Osteoblast (primary cell): ENCODE measurements at regions not wholly inside any gene's neighbourhood (a gene's known extent, or its start where the extent isn't known, plus 50 kb on each side); places are given as distances from the start of the nearest gene placed in this dataset.

ENCODE experiments used
- DNase-seq: peaks from one replicate; pipeline ENCODE4 v3.0.0; 2011; ENCODE audit warnings: low spot score, mixed read lengths; ENCODE audit not compliant: insufficient read length; ENCODE audit errors: missing footprints
- H2AFZ ChIP-seq: 2 replicates; pipeline ENCODE4 v1.6.0; 2011; ENCODE audit warnings: mild to moderate bottlenecking, low read length
- H3K27ac ChIP-seq: 2 replicates; pipeline ENCODE4 v1.5.1; 2011; ENCODE audit warnings: mild to moderate bottlenecking, low read depth, low read length, moderate library complexity
- H3K27me3 ChIP-seq: 2 replicates; pipeline ENCODE4 v1.6.0; 2012; ENCODE audit warnings: mild to moderate bottlenecking, control low read depth, inconsistent platforms, low read length, moderate library complexity; ENCODE audit not compliant: insufficient read depth
- H3K36me3 ChIP-seq: 2 replicates; pipeline ENCODE4 v1.5.1; 2011; ENCODE audit warnings: mild to moderate bottlenecking, low read length, control low read depth, moderate library complexity; ENCODE audit not compliant: insufficient read depth
- H3K4me1 ChIP-seq: 2 replicates; pipeline ENCODE4 v1.5.1; 2011; ENCODE audit warnings: mild to moderate bottlenecking, low read length, control low read depth, moderate library complexity; ENCODE audit not compliant: insufficient read depth
- H3K4me2 ChIP-seq: 2 replicates; pipeline ENCODE4 v1.6.0; 2011; ENCODE audit warnings: mild to moderate bottlenecking, low read length; ENCODE audit not compliant: insufficient read depth
- H3K4me3 ChIP-seq: fragments of 200-600 bp; sonication (generic); 3 replicates; pipeline ENCODE4 v1.5.1; 2012; ENCODE audit warnings: mild to moderate bottlenecking, low read length, inconsistent platforms; ENCODE audit not compliant: insufficient read depth
- H3K79me2 ChIP-seq: 2 replicates; pipeline ENCODE4 v1.6.0; 2012; ENCODE audit warnings: mild to moderate bottlenecking, low read length, control low read depth, inconsistent platforms; ENCODE audit not compliant: insufficient read depth
- H3K9me3 ChIP-seq: 2 replicates; pipeline ENCODE4 v1.5.1; 2011; ENCODE audit warnings: low read depth, low read length, control low read depth
- H4K20me1 ChIP-seq: 2 replicates; pipeline ENCODE4 v1.6.0; 2012; ENCODE audit warnings: mild to moderate bottlenecking, low read length, control low read depth; ENCODE audit not compliant: insufficient read depth
- TF ChIP-seq, protein P1 (sequence below): IDR thresholded peaks from 2 replicates; pipeline ENCODE4 v1.5.1; 2011; ENCODE audit warnings: mild to moderate bottlenecking, low read depth, low read length, moderate library complexity; ENCODE audit errors: extremely low read depth

DNA sequence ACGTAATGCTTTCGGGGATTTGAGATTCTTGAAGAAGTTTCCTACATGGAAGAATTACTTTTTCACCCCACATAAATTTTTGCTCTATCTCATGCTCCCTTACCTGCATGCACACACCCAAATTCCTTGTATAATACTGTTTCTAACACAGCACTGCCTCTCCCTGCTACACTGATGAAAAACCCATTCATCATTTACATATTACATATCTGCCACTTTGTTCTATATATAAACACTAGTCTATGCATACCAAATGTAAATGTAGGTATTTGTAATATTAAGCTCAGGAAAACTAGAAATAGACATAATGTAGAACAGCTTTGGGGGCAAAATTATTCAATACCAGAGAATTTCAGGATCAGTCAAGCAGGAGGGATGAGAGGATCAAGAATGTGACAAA is 182.6 kb upstream of the SEMA6D start:
- H3K27me3 ChIP-seq: no peaks in the 10 kb centered on the region
- H3K4me1 ChIP-seq: no peaks in the 10 kb centered on the region
- TF ChIP-seq, protein P1, sequence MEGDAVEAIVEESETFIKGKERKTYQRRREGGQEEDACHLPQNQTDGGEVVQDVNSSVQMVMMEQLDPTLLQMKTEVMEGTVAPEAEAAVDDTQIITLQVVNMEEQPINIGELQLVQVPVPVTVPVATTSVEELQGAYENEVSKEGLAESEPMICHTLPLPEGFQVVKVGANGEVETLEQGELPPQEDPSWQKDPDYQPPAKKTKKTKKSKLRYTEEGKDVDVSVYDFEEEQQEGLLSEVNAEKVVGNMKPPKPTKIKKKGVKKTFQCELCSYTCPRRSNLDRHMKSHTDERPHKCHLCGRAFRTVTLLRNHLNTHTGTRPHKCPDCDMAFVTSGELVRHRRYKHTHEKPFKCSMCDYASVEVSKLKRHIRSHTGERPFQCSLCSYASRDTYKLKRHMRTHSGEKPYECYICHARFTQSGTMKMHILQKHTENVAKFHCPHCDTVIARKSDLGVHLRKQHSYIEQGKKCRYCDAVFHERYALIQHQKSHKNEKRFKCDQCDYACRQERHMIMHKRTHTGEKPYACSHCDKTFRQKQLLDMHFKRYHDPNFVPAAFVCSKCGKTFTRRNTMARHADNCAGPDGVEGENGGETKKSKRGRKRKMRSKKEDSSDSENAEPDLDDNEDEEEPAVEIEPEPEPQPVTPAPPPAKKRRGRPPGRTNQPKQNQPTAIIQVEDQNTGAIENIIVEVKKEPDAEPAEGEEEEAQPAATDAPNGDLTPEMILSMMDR: no peak
- H3K4me2 ChIP-seq: no peak overlapping the region
- H3K27ac ChIP-seq: no peak overlapping the region
- no peaks in the 10 kb centered on the region for H4K20me1 ChIP-seq
- H2AFZ ChIP-seq: no peak overlapping the region
- DNase-seq: no peak
- no peak overlapping the region for H3K4me3 ChIP-seq
- no peaks in the 10 kb centered on the region for H3K36me3 ChIP-seq
- no peaks in the 10 kb centered on the region for H3K9me3 ChIP-seq
- H3K79me2 ChIP-seq: no peaks in the 10 kb centered on the region

DNA sequence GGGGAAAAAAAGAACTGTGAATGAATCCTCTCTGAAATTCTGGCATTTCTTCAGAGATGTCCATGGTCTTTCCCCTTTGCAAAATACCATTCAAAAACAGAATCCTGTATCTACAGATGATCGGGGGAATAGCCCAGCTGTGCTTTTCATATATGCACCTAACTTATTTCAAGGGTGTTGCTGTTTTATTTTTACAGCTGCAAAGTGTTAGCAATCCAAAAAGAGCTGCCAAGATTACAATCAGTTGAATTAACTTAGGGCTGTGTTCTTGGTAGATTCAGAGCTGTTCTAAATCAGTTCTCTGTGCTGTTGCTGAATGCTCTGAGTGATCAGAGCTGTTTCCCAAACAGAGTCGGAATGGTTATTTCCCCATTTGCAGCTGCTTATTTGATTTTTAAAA is 175.7 kb upstream of the SEMA6D start:
- Histone ChIP-seq H3K4me3 (no peak overlapping the region), H3K79me2 (no peaks in the 10 kb centered on the region), H3K27me3 (no peaks in the 10 kb centered on the region), H4K20me1 (no peaks in the 10 kb centered on the region), H3K4me1 (no peaks in the 10 kb centered on the region), H2AFZ (no peak overlapping the region), H3K27ac (no peak overlapping the region), H3K9me3 (no peaks in the 10 kb centered on the region), H3K36me3 (no peaks in the 10 kb centered on the region), H3K4me2 (no peak overlapping the region)
- DNase-seq: no peak
- TF ChIP-seq, protein P1: no peak

DNA sequence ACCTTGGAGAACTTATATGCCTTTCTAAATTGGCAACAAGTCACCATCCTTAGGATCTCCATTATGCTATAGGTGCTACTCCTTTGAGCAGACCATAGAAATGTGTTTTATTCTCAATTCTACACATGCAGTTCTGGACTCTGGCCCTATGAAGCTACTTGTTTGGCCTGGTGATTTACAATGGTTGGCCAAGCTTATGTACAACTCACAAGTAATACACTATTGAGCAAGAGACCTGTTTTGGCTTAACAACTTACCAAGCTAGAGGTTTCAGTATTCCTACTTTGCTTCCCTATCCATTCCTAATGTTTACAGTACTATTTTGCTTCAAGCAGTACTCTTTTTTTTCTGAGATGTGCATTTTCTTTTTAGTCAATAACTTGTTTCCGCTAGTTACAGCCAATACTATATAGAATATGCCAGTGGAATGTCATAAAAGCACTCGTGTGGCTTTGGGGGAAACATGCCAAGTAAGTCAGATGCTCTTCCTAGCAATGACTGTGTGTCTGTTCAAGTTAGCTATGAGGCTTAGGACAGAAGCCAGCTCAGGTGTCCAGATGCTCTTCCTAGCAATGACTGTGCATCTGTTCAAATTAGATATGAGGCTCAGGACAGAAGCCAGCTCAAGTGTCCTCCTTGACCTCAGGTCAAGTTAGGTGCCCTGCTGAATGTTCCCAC is 174.9 kb upstream of the SEMA6D start:
- Histone ChIP-seq H3K4me2 (no peak overlapping the region), H3K79me2 (no peaks in the 10 kb centered on the region), H2AFZ (no peak overlapping the region), H3K27me3 (no peaks in the 10 kb centered on the region), H3K4me1 (no peaks in the 10 kb centered on the region), H3K4me3 (no peak overlapping the region), H3K27ac (no peak overlapping the region), H4K20me1 (no peaks in the 10 kb centered on the region), H3K9me3 (no peaks in the 10 kb centered on the region), H3K36me3 (no peaks in the 10 kb centered on the region)
- DNase-seq: no peak
- TF ChIP-seq, protein P1: no peak

DNA sequence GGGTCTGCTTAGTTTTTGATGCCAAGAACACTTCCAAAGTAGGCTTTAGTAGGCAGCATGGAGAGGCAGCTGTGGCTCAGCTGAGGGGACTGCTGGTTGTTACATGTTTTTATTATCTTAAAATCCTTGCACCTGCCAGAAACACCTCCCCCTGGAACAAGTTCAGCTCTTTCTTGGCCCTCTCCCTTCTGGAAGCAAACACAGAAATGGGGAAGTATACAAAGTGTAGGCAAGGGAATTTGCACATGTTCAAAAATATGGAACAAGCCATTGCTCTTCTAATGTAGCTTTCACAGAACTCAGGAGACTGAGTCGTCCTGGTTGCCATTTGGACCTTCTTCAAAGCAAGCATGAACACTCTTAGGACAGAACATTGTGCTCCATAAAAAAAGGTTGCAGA is 169.1 kb upstream of the SEMA6D start:
- H3K27ac ChIP-seq: no peak overlapping the region
- H3K4me2 ChIP-seq: no peak overlapping the region
- DNase-seq: no peak
- H3K79me2 ChIP-seq: no peaks in the 10 kb centered on the region
- no peaks in the 10 kb centered on the region for H3K4me1 ChIP-seq
- TF ChIP-seq, protein P1: no peak
- no peak overlapping the region for H2AFZ ChIP-seq
- H3K9me3 ChIP-seq: no peaks in the 10 kb centered on the region
- H3K36me3 ChIP-seq: no peaks in the 10 kb centered on the region
- H4K20me1 ChIP-seq: no peaks in the 10 kb centered on the region
- no peaks in the 10 kb centered on the region for H3K27me3 ChIP-seq
- no peak overlapping the region for H3K4me3 ChIP-seq
